SKM-1 (cell line): ENCODE measurements at regions not wholly inside any gene's neighbourhood (a gene's known extent, or its start where the extent isn't known, plus 50 kb on each side); places are given as distances from the start of the nearest gene placed in this dataset.

Experiments
- DNase-seq: peaks from one replicate; lab custom pipeline; 2025; ENCODE audit not compliant: unreplicated experiment; lab: John Stamatoyannopoulos, UW

DNA sequence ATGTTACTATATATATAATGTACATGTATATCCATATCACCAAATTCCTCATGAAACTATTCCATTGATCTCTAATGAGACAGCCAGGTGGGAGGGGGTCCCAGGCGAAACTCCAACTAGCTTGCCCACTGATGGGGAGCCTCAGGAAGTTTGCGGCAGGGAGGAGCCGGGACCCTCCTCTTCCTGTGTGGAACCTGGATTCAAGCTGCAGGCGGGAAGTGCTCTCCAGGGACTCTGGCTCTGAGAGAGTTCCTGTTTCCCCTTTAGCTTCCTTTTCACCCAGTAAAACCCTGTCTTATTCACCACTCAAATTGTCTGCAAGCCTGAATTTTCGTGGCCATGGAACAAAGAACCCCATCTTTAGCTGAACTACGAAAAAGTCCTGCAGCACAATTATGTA is 152.2 kb downstream of the OPN5 start:
- no peak for DNase-seq

DNA sequence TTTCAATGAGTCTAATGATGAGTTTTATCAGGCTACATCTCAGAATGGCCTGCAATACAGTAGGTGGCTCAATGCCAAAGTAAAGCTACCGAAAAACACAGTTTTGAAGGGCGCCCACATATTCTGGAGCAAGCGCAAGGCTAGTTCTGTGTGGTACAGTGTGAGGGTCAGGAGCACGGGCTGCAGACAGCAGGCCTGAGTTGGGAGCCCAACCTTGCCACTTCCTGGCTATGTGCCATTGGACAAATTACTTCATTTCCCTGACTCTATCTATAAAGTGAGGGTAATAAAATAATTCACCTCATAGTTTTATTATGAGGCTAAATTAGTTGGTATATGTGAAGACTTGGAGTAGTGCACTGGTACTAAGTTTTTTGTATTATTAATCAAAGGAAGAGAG is 150.7 kb downstream of the OPN5 start:
- DNase-seq: no peak

DNA sequence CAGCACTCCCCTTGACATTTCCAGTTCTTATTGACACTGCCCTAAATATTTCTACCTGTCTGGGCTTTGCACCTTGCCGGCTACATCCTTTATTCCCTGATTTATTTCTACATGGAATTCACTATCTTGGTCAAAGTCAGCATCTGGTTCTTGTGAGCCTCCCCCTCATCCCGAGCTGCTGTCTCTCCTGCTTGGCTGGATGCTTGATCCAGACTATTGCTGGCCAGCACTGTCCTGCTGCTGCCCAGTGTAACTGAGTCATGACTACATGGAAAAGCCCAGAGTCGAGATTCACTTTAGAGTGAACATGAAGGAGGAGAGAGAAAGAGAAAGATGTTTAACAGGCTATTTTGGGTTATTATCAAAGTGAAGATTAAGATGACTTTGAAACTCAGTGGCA is 142.2 kb downstream of the OPN5 start:
- no peak for DNase-seq

DNA sequence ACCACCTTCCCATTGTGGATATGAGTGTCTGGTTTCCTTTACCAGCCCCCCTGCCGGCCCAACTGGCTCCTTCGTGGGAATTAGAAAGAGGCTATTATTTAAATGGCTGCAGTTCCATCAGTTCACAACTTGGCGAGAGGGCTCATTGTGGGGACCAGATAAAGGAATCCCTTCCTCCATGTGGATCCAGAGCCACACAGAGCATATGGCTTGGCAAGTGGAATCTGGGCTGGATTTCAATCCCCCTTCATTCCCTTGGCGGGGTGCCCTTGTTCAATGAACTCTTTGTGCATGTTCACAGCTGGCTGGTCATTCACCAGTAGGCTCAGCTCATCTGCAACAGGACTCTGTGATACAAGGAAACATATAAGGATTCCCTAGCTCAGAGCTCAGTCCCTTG is 140.6 kb downstream of the OPN5 start:
- no peak for DNase-seq

DNA sequence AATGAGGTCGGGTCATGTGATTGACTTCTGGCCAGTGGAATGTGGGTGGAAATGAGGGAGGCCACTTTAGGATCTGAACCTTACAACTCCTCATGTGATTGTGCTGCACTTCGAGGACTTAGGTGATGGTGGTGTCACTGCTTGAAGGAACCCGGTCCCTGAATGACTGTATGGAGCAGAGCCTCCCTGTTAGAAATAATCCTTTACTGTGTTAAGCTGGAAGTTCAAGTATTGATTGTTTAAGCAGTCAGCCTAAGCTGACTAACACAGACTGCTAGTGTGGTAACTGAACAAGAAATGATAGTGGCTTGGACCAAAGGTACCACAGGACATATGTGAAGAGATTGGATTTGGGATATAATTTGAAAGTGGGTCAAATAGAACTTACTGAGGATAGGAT is 138.0 kb downstream of the OPN5 start:
- DNase-seq: no peak

DNA sequence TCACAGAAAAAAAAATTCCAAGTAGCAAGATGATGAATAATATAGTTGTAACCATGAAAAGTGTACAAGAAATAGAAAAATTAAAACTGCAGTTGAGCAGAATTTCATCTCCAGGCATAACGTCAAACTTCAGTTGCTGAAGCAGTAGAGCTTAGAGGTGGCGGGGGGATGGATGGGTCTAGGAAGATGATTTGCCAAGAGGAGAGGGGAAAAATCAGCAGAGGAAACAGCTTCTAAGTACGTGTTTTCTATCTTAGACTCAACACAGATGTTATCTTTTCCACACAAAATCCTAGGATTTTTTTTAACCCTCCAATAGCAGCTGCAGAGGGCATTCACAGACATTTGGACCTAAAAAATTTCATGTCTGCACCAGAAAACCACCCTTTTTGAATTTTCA is 136.0 kb downstream of the OPN5 start:
- no peak for DNase-seq

DNA sequence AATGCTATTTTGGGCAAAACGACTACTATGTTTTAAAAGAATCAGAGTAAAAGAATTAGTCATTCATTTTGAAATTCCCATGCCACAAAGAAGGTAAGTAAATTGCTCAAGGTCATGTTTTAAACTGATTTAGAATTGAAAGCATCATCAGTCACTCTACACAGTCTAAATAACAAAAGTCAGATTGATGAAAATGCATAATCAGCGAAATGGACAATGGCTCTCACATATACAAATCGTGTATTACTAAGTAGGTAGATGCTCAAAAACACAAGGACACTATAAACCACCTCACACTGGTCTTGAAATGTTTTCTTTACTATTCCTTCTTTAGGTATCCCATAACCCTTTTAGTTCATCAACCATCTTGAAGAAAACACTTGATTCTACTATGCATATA is 135.4 kb downstream of the OPN5 start:
- DNase-seq: no peak

DNA sequence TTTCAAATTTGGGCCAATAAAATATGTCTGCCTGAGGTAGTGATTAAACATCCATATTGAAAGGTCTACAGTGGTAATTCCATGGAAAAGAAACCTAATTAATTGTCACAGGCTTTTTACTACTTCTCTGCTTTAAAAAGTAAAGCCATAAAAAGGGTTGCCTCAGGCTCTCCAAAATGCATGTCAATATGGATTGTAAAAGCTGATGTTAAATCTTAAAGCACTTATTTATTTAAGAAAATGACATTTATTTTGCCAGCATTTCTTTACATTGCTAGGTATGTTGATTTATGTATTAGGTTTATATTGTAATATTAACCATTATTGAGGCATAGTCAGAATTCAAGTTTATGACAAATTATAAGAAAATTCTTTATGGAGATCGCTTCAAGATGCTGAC is 133.2 kb downstream of the OPN5 start:
- no peak for DNase-seq

DNA sequence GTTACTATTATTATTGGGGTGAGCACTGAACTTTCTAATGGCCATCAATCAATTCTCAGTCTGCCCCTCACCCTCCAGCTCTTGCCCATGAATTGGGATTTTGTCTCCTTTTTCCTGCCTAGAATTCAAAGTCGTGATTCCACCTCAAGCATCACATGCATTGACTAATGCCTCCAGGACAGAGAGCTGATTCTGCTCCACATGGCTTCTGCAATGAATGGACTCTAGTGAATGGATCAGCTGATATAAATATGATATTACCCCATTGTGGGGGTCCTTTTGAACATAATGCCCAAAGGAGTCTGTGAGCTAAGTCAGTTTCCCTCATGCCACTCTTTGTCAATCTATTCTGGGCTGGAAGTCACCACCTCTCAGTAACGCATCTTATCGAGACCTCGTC is 126.4 kb downstream of the OPN5 start:
- no peak for DNase-seq

DNA sequence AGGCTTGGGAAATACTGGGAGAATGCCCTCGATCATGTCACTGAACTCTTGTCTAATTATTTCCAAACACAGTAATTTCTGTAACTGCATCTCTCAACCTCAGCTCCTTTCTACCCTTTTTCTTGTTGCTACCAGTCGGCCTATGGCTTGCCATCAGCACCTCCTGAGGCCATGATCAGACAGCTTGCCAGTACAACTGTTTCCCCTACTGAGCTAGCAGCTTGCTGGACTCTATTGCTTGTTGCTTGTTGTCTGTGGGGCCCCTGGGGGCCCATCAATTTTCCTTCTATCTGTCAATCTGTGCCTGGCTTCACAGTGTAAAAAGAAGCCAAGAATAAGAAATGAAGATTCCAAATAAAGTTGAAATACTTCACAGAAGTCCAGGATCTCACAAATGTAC is 123.9 kb downstream of the OPN5 start:
- no peak for DNase-seq

DNA sequence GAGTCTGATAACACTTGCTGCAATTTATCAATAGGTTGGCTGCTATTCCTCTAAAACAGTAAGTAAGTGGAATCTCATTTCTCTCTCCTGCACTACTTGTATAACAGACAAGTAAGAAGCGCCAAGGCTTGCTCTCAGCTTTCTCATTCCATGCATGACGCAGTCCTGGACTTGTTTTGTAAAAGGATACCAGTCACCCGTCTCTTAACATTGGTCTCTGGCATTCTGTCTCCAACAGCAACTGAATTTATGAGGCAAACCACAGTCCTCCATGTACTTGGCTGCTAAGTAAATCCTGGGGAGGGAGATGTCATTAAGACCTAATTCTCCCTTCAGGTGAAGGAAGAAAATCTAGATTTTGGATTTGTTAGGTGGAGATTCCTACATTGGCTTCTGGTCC is 115.4 kb downstream of the OPN5 start:
- no peak for DNase-seq

DNA sequence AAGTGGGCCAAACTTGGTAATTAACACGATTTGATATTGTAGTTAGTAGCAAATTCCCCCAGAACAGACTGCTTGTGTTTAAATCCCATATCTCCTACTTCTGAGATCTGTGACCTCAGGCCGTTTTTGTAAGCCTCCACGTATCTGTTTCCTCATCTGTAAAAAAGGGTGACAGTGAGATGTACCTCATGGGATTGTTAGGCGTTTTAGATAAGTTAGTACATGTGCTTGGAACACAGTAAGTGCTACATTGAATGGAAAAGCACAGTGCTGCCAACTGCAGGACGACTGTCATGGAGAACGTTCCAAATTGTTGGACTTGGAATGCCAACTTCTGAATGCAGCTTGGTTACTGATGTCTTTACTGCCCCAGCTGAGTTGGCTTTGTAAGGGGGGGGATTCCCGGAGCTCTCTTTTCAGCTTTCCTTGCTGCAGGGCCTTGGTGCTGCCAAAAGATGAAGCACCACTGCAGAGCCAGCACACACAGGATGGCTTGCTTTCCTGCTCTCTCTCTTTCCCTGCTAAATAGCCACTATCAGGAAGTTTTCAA is 108.6 kb downstream of the OPN5 start:
- no peak for DNase-seq

DNA sequence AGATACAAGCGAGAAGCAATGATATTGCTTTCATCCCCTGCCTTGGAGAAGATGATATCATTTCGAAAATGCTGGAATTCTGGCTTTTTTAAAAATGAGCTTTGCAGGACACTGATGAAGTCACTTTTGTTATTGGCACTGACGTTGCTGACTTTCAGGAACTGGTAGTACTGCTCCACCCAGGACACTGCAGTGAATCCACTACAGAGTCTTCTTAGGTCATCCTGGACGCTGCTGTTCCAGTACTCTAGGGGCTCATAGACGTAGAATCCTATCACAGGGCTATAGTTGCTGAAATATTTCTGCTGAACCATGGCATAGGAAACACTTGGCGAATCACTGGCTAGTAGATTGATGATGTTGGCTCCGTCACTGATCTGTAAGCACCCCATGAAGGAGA is 97.2 kb downstream of the OPN5 start:
- DNase-seq: no peak
